Upper lobe of left lung (tissue), 4 donors: ENCODE measurements at regions not wholly inside any gene's neighbourhood (a gene's known extent, or its start where the extent isn't known, plus 50 kb on each side); places are given as distances from the start of the nearest gene placed in this dataset.

Experiments used
- POLR2A ChIP-seq, 4 donors: fragments of 450-650 bp; IDR thresholded peaks; one replicate each; pipeline ENCODE4 v1.5.1; 2016 to 2017; ENCODE audit warnings: antibody characterized with exemption in 4 of 4, mild to moderate bottlenecking in 2 of 4
- TF ChIP-seq, protein P1 (sequence below), 6 experiments: fragments of 450-650 bp in 4 of 6; fragments of 200-600 bp in 2 of 6; sonication (generic) in 2 of 6; IDR thresholded peaks; one replicate each; pipeline ENCODE4 v1.5.1; 2016 to 2019; ENCODE audit warnings: antibody characterized with exemption in 6 of 6

DNA sequence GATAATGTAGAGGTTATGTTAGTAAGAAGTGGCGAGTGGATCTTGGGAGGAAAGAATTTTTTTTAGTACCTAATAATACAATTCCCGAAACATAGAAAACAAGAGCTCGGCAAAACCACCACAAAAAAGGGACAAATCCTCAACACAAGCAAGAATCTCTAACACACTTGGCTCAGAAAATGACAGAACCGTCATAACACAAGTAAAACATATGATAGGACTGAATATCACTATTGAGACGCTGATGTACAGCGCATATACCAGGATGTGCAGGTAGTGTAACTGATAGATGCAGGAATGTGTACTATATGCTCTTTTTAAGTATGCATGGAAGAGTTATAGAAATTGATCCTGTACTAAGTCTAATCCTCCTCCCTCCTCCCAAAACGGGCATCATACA lies 564.5 kb downstream of the BCL11B start:
- TF ChIP-seq, protein P1, sequence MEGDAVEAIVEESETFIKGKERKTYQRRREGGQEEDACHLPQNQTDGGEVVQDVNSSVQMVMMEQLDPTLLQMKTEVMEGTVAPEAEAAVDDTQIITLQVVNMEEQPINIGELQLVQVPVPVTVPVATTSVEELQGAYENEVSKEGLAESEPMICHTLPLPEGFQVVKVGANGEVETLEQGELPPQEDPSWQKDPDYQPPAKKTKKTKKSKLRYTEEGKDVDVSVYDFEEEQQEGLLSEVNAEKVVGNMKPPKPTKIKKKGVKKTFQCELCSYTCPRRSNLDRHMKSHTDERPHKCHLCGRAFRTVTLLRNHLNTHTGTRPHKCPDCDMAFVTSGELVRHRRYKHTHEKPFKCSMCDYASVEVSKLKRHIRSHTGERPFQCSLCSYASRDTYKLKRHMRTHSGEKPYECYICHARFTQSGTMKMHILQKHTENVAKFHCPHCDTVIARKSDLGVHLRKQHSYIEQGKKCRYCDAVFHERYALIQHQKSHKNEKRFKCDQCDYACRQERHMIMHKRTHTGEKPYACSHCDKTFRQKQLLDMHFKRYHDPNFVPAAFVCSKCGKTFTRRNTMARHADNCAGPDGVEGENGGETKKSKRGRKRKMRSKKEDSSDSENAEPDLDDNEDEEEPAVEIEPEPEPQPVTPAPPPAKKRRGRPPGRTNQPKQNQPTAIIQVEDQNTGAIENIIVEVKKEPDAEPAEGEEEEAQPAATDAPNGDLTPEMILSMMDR (IDR thresholded peaks at IDR 0.05): no peak
- TF ChIP-seq POLR2A (IDR thresholded peaks at IDR 0.05): no peak
